IPS DF 4.7 (cell line): ENCODE measurements at regions not wholly inside any gene's neighbourhood (a gene's known extent, or its start where the extent isn't known, plus 50 kb on each side); places are given as distances from the start of the nearest gene placed in this dataset.
"Not testable (repeated sequence)": the region's sequence is repeated elsewhere in the genome, so short reads cannot be mapped to it uniquely, and the experiment has no call there.

ENCODE experiments used
- DNase-seq: peaks from one replicate; pipeline ENCODE4 v3.0.0-alpha.2; 2013; ENCODE audit warnings: low spot score; ENCODE audit errors: extremely low read depth

DNA sequence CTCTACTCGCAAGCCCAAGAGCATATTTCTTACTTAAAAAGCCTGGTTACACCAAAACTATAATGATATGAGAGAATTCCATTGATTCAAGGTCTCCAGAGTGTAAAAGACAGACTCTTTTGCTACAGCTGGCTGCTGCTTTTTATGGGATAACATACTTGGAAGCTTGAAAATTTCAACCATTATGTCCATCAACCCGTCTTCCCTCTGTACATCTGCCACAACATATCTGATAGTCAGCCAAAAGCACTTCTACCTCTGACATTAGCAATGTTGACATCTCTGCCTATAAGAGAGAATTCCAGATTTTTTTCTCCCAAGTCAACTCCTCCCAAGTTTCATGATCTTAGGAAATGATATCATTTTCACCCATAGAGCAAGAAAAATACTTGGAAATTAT, 54.4 kb upstream of the IQCM start:
- DNase-seq: no peak

DNA sequence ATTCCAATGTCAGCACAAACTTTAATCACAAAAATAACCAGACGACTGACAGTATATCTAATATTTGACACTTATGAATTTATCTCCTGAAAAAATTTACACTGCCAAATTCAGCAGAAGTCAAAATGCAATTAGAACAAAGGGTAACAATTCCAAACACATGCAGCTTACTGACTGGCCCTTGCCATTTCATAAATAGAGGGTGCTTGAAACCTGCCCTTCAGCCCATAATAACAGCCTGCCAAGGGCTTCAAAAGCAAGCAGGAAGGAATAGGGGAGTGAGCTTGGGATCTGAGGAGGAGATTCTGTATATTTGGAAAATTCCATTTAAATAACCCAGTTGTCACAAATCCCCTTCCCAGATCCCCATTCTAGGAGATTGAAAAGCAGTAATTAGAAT, 66.1 kb upstream of the IQCM start:
- DNase-seq: no peak

DNA sequence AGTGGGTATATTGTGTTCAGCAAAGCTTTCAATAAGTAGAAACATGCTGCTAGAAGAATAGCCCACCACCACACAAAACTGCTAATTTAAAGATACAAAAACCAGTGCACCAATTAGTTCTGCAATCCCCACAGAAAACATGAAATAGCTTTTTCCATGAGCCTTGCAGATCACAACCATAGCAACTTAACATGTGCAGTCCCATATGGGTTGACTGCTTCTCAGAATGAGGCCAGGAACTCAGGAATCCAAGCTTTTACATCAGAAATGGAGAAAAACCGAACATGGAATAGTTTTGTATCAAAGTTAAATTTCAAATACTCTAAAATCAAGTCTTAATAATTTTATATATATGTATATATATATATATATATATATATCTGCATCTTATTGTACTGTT, 66.6 kb upstream of the IQCM start:
- DNase-seq: no peak

DNA sequence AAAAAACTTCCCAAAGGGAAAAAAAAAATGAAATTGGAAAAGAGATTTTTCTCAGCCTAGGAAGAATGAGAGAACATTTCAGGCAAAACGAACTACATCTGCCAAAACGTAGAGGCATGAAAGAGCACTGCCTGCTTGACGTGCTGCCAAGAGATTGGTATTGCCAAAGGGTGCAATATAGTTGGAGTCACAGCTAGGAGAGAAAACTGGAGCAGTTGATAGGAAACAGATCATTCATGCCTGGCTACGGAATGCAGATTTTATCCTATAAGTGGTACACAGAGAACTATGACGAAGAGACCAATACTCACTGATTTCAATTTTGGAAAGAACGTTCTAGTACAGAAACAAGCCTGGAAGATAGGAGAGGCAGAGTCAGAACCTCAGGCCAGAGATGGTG, 68.4 kb upstream of the IQCM start:
- DNase-seq: no peak

DNA sequence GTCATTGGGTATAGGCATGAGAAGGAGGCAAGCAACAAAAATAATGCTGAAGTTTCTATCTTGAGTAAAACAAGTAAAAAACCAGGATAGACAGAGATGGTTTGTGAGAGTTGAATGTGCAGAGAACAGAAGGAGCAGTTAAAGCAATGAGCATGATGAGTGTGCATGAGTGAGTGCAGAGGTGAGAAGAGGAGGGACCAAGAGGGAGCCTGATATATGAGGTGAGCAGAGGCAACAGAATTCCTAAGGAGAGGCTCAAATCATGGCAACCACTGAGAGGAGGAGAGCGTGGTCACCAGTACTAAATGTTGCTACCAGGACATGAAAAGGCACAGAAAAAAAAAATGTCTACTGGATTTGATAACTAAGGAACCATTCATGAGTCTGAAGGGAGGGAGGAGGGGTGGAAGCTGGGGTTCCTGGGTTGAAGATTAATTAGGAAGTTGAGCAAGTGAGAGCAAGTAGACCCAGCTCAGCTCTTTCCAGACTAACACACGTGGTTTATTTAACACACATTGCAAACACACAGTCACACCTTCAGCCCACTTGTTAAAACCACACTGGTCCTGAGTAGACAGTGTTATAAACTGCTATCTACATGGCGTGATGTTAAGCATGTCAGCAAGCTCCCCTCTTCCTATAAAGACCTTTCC, 69.0 kb upstream of the IQCM start:
- DNase-seq: no peak

DNA sequence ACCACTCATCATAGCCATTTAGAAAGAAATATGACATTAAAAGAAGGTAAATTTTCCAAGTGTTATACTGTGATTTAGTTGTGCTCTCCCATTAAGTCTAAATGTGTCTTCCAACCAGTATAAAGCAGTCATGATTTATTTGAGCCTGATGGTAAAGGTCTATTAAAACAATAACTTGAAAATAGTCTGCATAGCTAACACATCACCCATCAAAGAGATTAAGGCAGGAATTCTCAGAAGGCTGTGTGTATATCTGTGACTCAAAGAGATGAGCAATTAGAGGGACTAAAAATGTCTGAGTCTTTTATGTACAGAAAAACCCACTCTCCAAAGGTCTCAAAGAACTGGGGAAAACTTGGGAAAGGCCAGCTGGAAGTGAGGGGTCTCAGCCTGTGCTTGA, 70.3 kb upstream of the IQCM start:
- DNase-seq: no peak

DNA sequence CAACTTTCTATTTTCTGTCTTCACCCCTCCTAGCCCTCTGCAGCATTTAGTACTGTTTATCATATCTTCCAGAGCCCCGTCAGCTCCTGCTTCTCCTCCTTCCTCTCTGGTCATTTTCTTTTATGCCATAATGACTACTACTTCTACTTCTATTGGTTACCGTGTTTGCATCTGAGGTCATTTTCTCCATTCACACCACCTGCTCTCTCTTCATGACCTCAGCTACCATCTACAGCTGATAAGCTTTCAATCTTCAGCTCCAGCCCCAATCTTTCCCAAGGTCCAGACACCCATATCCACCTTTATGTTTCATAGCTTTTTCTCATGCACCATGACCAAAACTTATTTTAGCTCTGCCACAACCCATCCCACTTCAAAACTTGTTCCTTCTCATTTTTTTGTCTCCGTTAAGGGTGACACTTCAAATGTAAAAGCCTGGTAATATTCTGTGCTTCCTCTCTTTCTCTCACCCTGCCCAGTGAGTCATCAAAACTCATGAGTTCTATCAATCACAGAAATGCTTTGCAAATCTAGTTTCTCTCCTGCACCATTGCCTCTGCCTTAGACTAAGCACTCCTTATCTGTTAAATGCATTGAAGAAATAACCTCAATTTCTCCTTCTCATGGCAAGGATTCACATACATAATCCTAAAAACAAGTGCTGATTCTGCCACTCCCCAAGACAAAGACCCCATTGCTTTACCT, 71.3 kb upstream of the IQCM start:
- DNase-seq: no peak

DNA sequence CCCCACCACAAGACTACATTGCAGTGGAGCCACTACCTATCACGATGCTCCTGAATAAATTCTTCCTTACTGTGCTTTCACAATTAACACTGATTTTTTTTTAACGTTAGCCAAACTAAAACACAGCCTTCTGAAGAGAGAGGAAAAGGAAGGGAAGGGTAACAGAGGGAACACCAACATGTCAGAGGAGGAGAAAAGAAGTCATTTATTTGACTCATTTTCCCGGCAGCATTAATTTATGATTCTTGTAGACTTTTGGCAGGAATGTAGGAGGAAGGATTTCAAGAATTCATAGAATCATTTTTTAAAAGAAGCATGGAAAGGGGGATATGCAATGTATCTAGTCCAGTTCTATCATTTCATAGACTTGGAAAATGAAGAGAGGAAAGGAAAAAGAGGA, 74.3 kb upstream of the IQCM start:
- no peak for DNase-seq

DNA sequence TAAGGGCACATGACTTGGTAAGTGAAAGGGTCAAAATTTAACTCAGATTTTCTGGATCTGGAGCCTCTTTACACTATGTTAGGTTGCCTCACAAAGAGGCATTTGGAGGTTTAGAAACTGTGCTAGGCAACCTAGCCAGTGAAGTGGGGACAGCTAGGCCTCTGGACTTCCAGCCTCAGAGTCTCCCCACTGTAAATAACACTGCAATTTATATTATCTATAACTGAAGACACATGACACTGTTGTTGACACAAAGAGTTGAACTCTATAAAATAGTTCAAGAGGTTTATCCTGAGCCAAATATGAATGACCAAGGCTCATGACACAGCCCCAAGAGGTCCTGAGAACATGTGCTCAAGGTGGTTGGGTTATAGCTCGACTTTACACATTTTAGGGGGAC, 74.9 kb upstream of the IQCM start:
- no peak for DNase-seq

DNA sequence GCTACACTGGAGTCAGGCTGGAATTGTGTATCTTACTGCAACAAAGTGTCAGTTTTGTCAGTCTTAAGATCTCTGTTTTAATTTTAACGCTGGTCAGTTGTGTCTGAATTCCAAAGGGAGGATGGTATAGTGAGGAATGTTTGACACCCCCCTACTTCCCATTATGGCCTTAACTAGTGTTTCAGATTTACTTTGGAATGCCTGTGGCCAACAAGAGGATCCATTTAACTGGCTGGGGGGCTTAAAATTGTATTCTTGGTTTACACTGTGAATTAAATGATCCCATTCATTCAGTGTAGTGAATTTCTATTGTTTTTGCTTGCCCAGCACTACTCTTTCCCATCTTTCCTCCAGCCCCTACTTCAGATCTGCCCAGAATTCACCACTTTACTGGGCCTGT, 75.8 kb upstream of the IQCM start:
- DNase-seq: no peak

DNA sequence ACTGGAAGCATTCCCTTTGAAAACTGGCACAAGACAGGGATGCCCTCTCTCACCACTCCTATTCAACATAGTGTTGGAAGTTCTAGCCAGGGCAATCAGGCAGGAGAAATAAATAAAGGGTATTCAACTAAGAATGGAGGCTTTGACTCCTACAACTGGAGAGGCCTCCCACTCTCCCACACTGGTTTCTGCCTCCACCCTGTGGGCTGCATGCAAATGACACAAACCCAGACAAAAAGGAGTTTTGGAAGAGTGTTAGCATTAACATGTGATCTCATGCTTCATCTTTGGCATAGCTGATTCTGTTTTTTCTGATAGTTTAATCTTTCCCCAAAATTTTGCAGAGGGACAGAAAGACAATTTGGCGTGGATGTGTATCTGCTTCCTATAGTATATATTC, 80.8 kb upstream of the IQCM start:
- no peak for DNase-seq

DNA sequence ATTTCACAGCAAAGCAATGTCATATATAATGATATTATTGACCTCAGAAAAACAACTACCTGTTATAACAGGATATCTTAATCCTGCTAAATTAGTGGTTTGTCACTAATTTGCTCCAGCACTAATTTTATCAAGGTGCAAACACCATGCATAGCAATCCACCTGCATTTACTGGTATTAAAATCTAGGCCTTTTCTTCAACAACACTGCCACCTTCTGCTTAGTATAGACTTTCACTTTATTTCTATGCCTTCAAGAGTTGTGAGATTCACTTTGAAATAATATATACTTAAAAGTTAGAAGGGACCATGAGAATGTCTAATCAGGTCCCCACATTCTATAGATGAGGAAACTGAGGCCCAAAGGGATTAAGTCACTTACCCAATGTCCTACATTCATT, 82.1 kb upstream of the IQCM start:
- DNase-seq: no peak

DNA sequence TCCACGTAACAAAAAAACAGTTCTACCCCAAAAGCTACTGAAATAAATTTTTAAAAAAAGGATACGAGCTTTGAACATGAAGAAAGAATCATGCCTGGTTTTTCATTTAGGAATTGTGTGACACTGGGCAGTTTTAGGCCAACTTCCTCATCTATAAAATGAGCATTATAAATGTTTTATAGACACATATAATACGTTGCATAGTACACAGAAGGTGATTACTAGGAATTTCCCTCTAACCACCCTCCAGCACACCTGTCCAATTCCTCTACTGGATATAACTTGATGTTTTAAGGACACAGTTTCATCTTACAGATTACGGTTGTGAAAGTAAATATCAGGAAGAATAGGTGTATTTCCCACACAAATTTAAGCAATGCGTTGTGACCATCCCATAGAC, 85.5 kb upstream of the IQCM start:
- no peak for DNase-seq

DNA sequence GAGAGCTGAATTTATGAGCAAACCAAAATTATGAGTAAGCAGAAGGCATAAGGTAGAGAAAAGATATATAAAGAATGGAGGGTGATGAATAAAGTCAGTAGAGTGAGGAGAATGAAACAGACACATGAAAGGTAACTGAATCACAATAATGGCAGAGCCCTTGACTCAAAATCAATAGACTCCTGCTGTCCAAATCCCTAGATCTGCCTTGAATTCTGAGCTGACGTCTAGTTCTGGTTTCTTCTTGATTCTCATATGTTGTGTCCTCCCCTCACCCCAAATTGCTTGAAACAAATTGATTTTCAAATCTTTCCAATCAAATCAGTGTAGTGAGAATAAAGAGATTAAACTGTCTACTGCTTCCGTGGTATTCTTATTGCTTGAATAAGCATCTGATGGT, 86.6 kb upstream of the IQCM start:
- DNase-seq: no peak

DNA sequence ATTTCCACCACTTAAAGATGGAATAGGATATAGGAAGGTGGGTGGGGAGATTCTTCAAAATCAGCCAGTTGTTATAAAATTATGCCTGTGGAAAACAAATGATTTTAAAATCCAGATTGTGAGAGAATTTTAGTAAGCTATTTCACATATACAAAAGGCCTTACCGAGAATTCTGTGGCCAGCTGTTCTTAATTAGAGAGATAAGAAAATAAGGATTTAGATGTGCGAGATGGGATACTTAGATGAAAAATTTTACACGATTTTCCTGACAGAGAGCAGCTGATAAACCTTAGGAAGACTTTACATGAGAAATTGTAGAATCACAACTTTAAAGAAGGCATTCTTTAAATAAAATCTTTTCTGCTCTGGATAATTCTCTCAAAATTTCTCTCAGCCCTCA, 94.5 kb upstream of the IQCM start:
- DNase-seq: no peak

DNA sequence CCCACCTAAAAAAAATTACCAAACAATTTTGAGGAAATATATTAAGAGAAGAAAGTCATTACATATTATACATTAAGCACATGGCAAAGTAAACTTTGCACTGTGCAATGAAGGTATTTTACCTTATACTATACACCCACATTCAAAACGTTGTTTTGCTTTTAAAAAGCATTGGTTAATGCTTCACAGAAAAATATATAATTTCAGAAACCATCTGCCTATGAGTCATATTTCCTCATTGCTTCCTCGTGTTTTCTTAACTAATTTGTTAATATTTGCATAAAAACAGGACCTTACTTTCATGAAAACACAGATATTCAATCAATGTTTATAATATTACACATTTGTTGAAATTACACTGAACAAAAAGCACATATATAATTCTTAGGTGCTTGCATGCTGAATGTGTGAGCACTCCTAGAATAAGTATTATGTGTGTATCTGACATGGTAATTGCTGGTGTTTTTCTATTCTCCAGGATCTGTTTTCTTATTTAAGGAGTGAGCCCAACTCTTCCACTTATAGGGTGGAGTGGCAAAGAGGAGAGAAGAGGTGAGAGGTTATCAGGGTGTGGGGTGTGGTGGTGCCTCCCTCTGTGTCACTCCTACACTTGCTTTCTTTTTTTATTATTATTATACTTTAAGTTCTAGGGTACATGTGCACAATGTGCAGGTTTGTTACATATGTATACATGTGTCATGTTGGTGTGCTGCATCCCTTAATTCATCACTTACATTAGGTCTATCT, 95.1 kb upstream of the IQCM start:
- no peak for DNase-seq

DNA sequence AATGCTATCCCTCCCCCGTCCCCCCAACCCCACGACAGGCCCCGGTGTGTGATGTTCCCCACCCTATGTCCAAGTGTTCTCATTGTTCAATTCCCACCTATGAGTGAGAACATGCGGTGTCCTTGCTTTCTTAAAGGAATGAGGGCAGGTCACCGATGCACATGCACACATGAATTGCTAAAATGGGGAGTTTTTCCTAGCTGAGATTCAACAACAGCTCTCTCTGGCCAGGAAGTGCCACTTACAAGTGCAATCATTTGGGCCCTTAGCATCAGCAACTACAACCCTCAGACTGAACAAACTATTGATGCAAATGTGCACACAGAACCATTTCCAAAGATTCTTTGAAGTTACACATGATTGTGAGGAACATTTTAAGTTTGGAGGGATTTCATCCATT, 95.7 kb upstream of the IQCM start:
- DNase-seq: no peak

DNA sequence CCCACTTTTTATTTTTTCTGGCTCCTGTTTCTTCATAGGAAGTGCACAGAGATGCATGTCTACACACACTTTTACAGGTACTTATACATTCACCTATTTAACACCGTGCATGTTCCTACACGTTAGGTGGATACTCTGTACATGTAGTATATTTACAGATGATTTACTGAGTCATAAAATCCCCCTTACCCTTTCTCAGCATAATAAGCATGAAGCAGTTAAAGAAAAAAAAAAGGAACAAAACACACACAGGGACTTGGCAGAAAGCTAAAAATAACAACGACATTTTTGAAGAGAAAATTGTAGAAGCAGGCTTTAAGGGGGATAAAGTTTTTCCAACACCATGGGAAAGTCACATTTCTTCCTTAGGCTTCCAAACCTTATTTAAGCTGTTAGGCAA, 96.4 kb upstream of the IQCM start:
- no peak for DNase-seq

DNA sequence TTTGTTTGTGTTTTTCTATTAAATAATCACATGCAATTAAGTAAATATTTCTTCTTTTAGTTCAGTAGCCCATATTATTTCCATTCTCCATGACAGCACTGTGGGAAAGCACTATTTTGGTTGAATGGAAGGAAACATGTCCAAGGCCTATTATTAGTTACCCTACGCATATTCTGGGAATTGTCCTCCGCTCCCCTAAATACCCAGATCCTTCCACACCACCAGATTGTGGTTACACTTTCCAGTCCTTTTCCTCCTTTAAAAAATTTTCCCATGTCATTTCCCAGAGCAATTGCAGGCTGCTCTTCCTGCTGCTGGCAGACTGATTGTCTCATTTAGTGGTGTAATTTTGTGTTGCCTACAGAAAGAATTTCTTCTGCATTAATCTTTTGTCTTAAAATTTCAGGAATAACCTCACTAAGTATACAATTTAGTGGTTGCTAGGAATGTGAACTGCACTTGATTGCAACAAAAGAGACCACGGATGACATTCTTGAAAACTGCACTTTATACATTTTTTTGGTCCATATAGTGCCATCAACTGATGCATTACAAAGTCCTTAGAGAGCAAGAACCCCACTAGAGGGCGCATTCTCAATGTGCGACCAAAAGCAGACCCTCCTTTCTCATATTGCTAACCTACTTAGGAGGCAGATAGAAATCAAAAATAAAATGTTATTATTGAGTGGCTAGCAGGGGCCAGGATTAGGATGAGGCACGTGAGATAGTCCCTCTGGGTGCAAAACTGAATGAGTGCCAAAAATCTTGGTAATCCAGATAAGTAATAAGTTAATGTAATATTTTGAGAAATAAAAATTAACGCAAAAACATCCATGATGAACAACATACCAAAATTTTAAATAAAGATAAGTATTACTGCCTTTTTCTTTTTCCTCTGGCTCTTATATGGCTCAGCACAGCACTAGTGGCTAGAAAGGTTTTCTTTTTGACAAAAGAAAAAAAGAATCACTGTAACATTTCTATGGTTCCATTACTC, 98.8 kb upstream of the IQCM start:
- peak; percentile 41 for DNase-seq

DNA sequence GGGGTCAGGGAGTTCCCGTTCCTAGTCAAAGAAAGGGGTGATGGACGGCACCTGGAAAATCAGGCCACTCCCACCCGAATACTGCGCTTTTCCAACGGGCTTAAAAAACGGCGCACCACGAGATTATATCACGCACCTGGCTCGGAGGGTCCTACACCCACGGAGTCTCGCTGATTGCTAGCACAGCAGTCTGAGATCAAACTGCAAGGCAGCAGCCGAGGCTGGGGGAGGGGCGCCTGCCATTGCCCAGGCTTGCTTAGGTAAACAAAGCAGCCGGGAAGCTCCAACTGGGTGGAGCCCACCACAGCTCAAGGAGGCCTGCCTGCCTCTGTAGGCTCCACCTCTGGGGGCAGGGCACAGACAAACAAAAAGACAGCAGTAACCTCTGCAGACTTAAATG, 100.1 kb upstream of the IQCM start:
- DNase-seq: not testable (repeated sequence)

DNA sequence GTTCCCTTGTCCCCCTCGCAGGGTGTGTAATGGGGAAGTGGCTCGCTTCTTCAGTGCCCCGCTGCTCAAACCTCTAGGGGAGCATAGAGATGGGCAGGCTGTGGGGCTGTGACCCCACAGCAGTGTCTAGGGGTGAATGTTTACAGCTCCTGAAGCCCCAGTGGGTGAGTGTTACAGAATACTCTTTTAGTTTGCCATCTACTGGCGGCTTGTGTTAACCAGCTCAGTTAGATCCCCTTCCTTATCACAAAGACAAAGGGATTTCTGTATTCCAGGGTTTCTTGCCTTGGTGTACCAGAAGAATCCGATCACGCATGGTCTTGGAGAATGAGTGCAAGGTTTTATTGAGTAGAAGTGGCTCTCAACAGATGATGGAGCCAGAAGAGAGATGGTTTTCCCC, 108.1 kb upstream of the IQCM start:
- no peak for DNase-seq

DNA sequence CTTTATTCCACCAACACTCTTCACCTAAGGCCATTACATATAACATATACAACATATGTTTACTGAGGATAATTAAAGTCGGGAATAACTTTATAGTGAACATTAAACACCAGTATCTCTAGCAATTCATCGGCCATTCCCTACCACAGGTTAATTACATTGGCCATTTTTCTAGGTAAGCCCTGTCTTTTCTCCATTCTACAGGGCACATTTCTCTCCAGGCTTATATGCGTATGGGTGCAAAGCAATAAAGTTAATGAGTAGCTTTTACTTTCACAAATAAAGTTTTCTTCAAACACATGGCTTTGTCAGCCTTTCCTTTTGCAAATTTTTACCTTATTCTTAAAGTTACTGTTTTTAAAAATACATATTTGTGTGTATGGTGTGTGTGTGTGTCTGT, 111.9 kb upstream of the IQCM start:
- DNase-seq: no peak
